Right ventricle myocardium inferior (tissue), 1 donor: ENCODE measurements at regions not wholly inside any gene's neighbourhood (a gene's known extent, or its start where the extent isn't known, plus 50 kb on each side); places are given as distances from the start of the nearest gene placed in this dataset.
"Not testable (repeated sequence)": the region's sequence is repeated elsewhere in the genome, so short reads cannot be mapped to it uniquely, and the experiment has no call there.

Experiments used
- ATAC-seq: fragments of 200-7000 bp; cut with Tn5 transposase; one replicate; pipeline ENCODE4 v1.9.1; 2020; ENCODE audit warnings: mild to moderate bottlenecking, moderate library complexity
- DNase-seq: peaks from one replicate; pipeline ENCODE4 v3.0.0; 2021; ENCODE audit errors: missing footprints
- intact Hi-C: fragments of 100-400 bp; cut with DNase I; formaldehyde crosslinking; loops from one replicate; pipeline ENCODE4 v1.11.0; 2022
- donor health status: DM: no; HTN: yes; CAD: no; lungs with severe emphysema.

- ATAC-seq, result peak; percentile 55
- no peak for DNase-seq
- intact Hi-C loops, result loop anchor here (2.0 to 10.0 kb wide), 4 partner anchors 202 to 412 kb away; partner anchors contain the start of gene SPRED1
Measured at GRCh38 chr15:38002883-38003477, 68.5 kb downstream of the TMCO5A start.

- ATAC-seq (no peak), DNase-seq (no peak)
- intact Hi-C loops, result loop anchor here (5.0 to 10.0 kb wide), 2 partner anchors 200 to 248 kb away; partner anchors contain the start of gene SPRED1
Measured at GRCh38 chr15:38004218-38004861, 69.9 kb downstream of the TMCO5A start.

- peak; percentile 84 for ATAC-seq
- intact Hi-C loops, result loop anchor here (5.0 to 10.0 kb wide), 3 partner anchors 66 to 199 kb away; no protein-coding TSS in a partner anchor
Measured at GRCh38 chr15:38005953-38006808, 71.7 kb downstream of the TMCO5A start.

GRCh38 chr15:38010395-38010794 is 76.0 kb downstream of the TMCO5A start:
- intact Hi-C loops, result no loop called here
- ATAC-seq (no peak), DNase-seq (no peak)

More at GRCh38 chr15:38005953-38006808, 71.7 kb downstream of the TMCO5A start:
- DNase-seq, result no peak

GRCh38 chr15:38012894-38013293 is 78.5 kb downstream of the TMCO5A start:
- DNase-seq (no peak), ATAC-seq (no peak)
- intact Hi-C loops, result no loop called here

GRCh38 chr15:38017721-38018120 is 83.3 kb downstream of the TMCO5A start:
- ATAC-seq (no peak), DNase-seq (no peak)
- intact Hi-C loops, result no loop called here

- intact Hi-C loops, result no loop called here
- DNase-seq (no peak), ATAC-seq (no peak)
Measured at GRCh38 chr15:38019066-38019465, 84.6 kb downstream of the TMCO5A start.

- intact Hi-C loops, result no loop called here
- no peak for DNase-seq
- ATAC-seq, result no peak
Measured at GRCh38 chr15:38021259-38021658, 86.8 kb downstream of the TMCO5A start.

- intact Hi-C loops, result no loop called here
- DNase-seq (no peak), ATAC-seq (no peak)
Measured at GRCh38 chr15:38024293-38025091, 90.1 kb downstream of the TMCO5A start.

- DNase-seq, ATAC-seq, intact Hi-C loops: not testable (repeated sequence)
Measured at GRCh38 chr15:38025656-38026055, 91.2 kb downstream of the TMCO5A start.

- DNase-seq, result no peak
- intact Hi-C loops, result no loop called here
- ATAC-seq, result no peak
Measured at GRCh38 chr15:38028869-38029268, 94.4 kb downstream of the TMCO5A start.

- intact Hi-C loops, result no loop called here
- no peak for DNase-seq
Measured at GRCh38 chr15:38029736-38030135, 95.3 kb downstream of the TMCO5A start.

GRCh38 chr15:38030609-38031008 is 96.2 kb downstream of the TMCO5A start:
- intact Hi-C loops, result no loop called here
- ATAC-seq, result no peak
- no peak for DNase-seq

More at GRCh38 chr15:38029736-38030135, 95.3 kb downstream of the TMCO5A start:
- no peak for ATAC-seq

- intact Hi-C loops, result no loop called here
- no peak for DNase-seq
- ATAC-seq, result no peak
Measured at GRCh38 chr15:38035701-38036100, 101.3 kb downstream of the TMCO5A start.

GRCh38 chr15:38036790-38037338 is 102.4 kb downstream of the TMCO5A start:
- DNase-seq, result no peak
- intact Hi-C loops, result no loop called here

GRCh38 chr15:38038659-38039442 is 104.4 kb downstream of the TMCO5A start:
- DNase-seq (no peak), ATAC-seq (no peak)
- intact Hi-C loops, result no loop called here

More at GRCh38 chr15:38036790-38037338, 102.4 kb downstream of the TMCO5A start:
- ATAC-seq, result no peak

GRCh38 chr15:38040615-38041014 is 106.2 kb downstream of the TMCO5A start:
- DNase-seq (no peak), ATAC-seq (no peak)
- intact Hi-C loops, result loop anchor here (10.0 kb wide), 1 partner anchor 56 kb away; no protein-coding TSS in a partner anchor
